ENCODE measurements at regions not wholly inside any gene's neighbourhood (a gene's known extent, or its start where the extent isn't known, plus 50 kb on each side); places are given as distances from the start of the nearest gene placed in this dataset.

GRCh38 chr3:118810499-118811035 is 224.1 kb downstream of the IGSF11 start (continued):
- TF ChIP-seq LCOR (CRISPR knock-in tag; IDR thresholded peaks at IDR 0.05) = no peak
- TF ChIP-seq CGGBP1 (CRISPR knock-in tag; IDR thresholded peaks at IDR 0.05) = no peak
- peak; percentile 93 for TF ChIP-seq CHD2 (IDR thresholded peaks at IDR 0.05; ENCODE audit: low read depth, low read length)
- no peak for TF ChIP-seq ILK (tag; IDR thresholded peaks at IDR 0.05; ENCODE audit: borderline replicate concordance, low read depth)
- no peak for TF ChIP-seq ZNF77 (CRISPR knock-in tag; IDR thresholded peaks at IDR 0.05)
- TF ChIP-seq ZNF318 (IDR thresholded peaks at IDR 0.05; ENCODE audit: borderline replicate concordance in 1 of 2, low read depth in 1 of 2) = no peak

All from K562 (cell line).